K562 (cell line): ENCODE measurements at regions not wholly inside any gene's neighbourhood (a gene's known extent, or its start where the extent isn't known, plus 50 kb on each side); places are given as distances from the start of the nearest gene placed in this dataset.

ENCODE experiments used
- ATAC-seq: fragments of 200-7000 bp; cut with Tn5 transposase; 3 replicates; pipeline ENCODE4 v1.9.1; 2020; ENCODE audit warnings: moderate library complexity
- BruUV-seq: library from RNA; stranded (reverse); fragments of 400-500 nt; replicated peaks from 2 replicates; lab custom pipeline; 2021; lab: Mats Ljungman, UMichigan
- CTCF ChIA-PET: fragments of 300-600 bp; formaldehyde crosslinking; extraction: SDS; loops from one replicate; lab custom pipeline; 2021; ENCODE audit warnings: low intra/inter-chr PET ratio; lab: Yijun Ruan, JAX
- POLR2A ChIA-PET: fragments of 300-600, 350-650 bp; sonication (Branson Sonifier 250); formaldehyde crosslinking; extraction: SDS; loops from one replicate; lab custom pipeline; 2021; ENCODE audit warnings: antibody characterized with exemption, inconsistent platforms; lab: Yijun Ruan, JAX
- DNase-seq, 4 experiments: peaks; one replicate each; pipeline versions ENCODE4 v3.0.0 to v3.0.0-alpha.2; 2011 to 2018; ENCODE audit warnings: low spot score in 3 of 4, mixed read lengths in 3 of 4; ENCODE audit errors: extremely low read depth in 1 of 4
- FAIRE-seq: peaks from 2 replicates; lab custom pipeline; 2011; peaks lifted over from hg19 to GRCh38; lab: Jason Lieb, UNC
- H2AFZ ChIP-seq: 2 replicates; pipeline ENCODE4 v1.6.0; 2011; ENCODE audit warnings: low read depth, low read length, control low read depth, inconsistent platforms
- H3K27ac ChIP-seq: fragments of 200-600 bp; 3 replicates; pipeline ENCODE4 v1.8.0; 2011; ENCODE audit warnings: low read depth, mild to moderate bottlenecking, control low read depth, inconsistent platforms, low read length, moderate library complexity, mixed read lengths; ENCODE audit errors: extremely low read depth
- H3K27me3 ChIP-seq, 2 experiments: fragments of 300-600 bp in 1 of 2; 2 replicates in 1 of 2; 3 replicates in 1 of 2; pipeline versions ENCODE4 v1.6.0 to v1.8.0; 2011; ENCODE audit warnings: inconsistent platforms in 2 of 2, low read length in 2 of 2, mild to moderate bottlenecking in 1 of 2, mixed read lengths in 1 of 2, moderate library complexity in 1 of 2; ENCODE audit not compliant: control insufficient read depth in 2 of 2, insufficient read depth in 2 of 2
- H3K36me3 ChIP-seq: fragments of 300-600 bp; 3 replicates; pipeline ENCODE4 v1.8.0; 2011; ENCODE audit warnings: mild to moderate bottlenecking, low read length, inconsistent platforms; ENCODE audit not compliant: control insufficient read depth, insufficient read depth
- H3K4me1 ChIP-seq, 2 experiments: fragments of 200-600 bp in 1 of 2; replicated peaks in 1 of 2; 2 replicates in 1 of 2; 3 replicates in 1 of 2; pipeline versions ENCODE4 v1.5.1 to v1.8.0; 2011; ENCODE audit warnings: inconsistent platforms in 2 of 2, low read length in 2 of 2, mild to moderate bottlenecking in 1 of 2, mixed read lengths in 1 of 2, moderate library complexity in 1 of 2; ENCODE audit not compliant: control insufficient read depth in 2 of 2, insufficient read depth in 2 of 2
- H3K4me2 ChIP-seq: 2 replicates; pipeline ENCODE4 v1.6.1; 2011; ENCODE audit warnings: low read length, control low read depth, inconsistent platforms, mixed read lengths; ENCODE audit not compliant: insufficient read depth
- H3K4me3 ChIP-seq: fragments of 200-600 bp; sonication (generic), shearing (Covaris generic); 2 replicates; pipeline ENCODE4 v1.5.1; 2016; ENCODE audit warnings: control low read depth, inconsistent platforms
- H3K79me2 ChIP-seq: fragments of 200-600 bp; 3 replicates; pipeline ENCODE4 v1.8.0; 2011; ENCODE audit warnings: low read length, inconsistent platforms; ENCODE audit not compliant: control insufficient read depth, insufficient read depth
- H3K9ac ChIP-seq, 2 experiments: 2 replicates each; pipeline versions ENCODE4 v1.6.0 to v1.6.1; 2011; ENCODE audit warnings: low read depth in 2 of 2, low read length in 2 of 2, control low read depth in 1 of 2, inconsistent platforms in 1 of 2, mild to moderate bottlenecking in 1 of 2, mixed read lengths in 1 of 2; ENCODE audit not compliant: insufficient read depth in 1 of 2
- H3K9me1 ChIP-seq: one replicate; pipeline ENCODE4 v1.6.0; 2011; ENCODE audit warnings: inconsistent platforms, mild to moderate bottlenecking, low read length, moderate library complexity; ENCODE audit not compliant: control insufficient read depth, insufficient read depth
- H3K9me3 ChIP-seq: replicated peaks from 2 replicates; pipeline ENCODE4 v1.5.1; 2011; ENCODE audit warnings: low read depth, low read length, inconsistent platforms; ENCODE audit not compliant: control insufficient read depth, insufficient read depth
- H4K20me1 ChIP-seq: replicated peaks from 2 replicates; pipeline ENCODE4 v1.6.1; 2011; ENCODE audit warnings: low read length, inconsistent platforms, mixed read lengths; ENCODE audit not compliant: control insufficient read depth, insufficient read depth
- CHCHD3 ChIP-seq: fragments of 250-450 bp; sonication (Bioruptor Pico); IDR thresholded peaks from 2 replicates; pipeline ENCODE4 v2.1.2; 2022; ENCODE audit warnings: mild to moderate bottlenecking
- ELK1 ChIP-seq: sonication (generic); formaldehyde crosslinking; IDR thresholded peaks from 2 replicates; pipeline ENCODE4 v1.8.1; 2022; ENCODE audit warnings: missing genetic modification reagents
- HDAC2 ChIP-seq: fragments of 450-650 bp; IDR thresholded peaks from 2 replicates; pipeline ENCODE4 v1.6.1; 2016; ENCODE audit warnings: mild to moderate bottlenecking
- HMG20A ChIP-seq: fragments of 450-650 bp; formaldehyde crosslinking; conservative IDR thresholded peaks from 2 replicates; pipeline ENCODE4 v1.4.0; 2020; ENCODE audit warnings: mild to moderate bottlenecking, mixed read lengths
- HNRNPK ChIP-seq: fragments of 200-400 bp; formaldehyde crosslinking; IDR thresholded peaks from one replicate; pipeline ENCODE4 v1.6.1; 2018; ENCODE audit warnings: mild to moderate bottlenecking, low read depth, low read length; ENCODE audit not compliant: poor library complexity, severe bottlenecking
- JUND ChIP-seq, 2 experiments: IDR thresholded peaks; 2 replicates in 1 of 2; 3 replicates in 1 of 2; pipeline ENCODE4 v1.6.1; 2011; ENCODE audit warnings: borderline replicate concordance in 2 of 2, low read depth in 2 of 2, low read length in 2 of 2, improper control_type of control experiment in 1 of 2, missing biosample characterization in 1 of 2, missing genetic modification characterization in 1 of 2, missing genetic modification reagents in 1 of 2
- MCM7 ChIP-seq, 2 experiments: fragments of 450-650 bp; IDR thresholded peaks; 2 replicates each; pipeline ENCODE4 v1.6.1; 2016 to 2018
- NCOR1 ChIP-seq: fragments of 450-650 bp; IDR thresholded peaks from 2 replicates; pipeline ENCODE4 v1.6.1; 2016; ENCODE audit warnings: mild to moderate bottlenecking, moderate library complexity
- RBM25 ChIP-seq: fragments of 200-400 bp; formaldehyde crosslinking; IDR thresholded peaks from 2 replicates; pipeline ENCODE4 v1.6.1; 2018; ENCODE audit warnings: low read length, low read depth, moderate library complexity; ENCODE audit not compliant: severe bottlenecking
- RFX5 ChIP-seq: IDR thresholded peaks from 2 replicates; pipeline ENCODE4 v1.6.1; 2011; ENCODE audit warnings: low read depth, mild to moderate bottlenecking, improper control_type of control experiment, low read length
- SMARCC2 ChIP-seq: fragments of 450-650 bp; IDR thresholded peaks from 2 replicates; pipeline ENCODE4 v1.6.1; 2017; ENCODE audit warnings: antibody characterized with exemption, moderate library complexity, mild to moderate bottlenecking, low read depth
- SOX6 ChIP-seq: fragments of 450-650 bp; IDR thresholded peaks from 2 replicates; pipeline ENCODE4 v1.6.1; 2014; ENCODE audit warnings: mild to moderate bottlenecking
- SRF ChIP-seq, 2 experiments: fragments of 250-450, 450-650 bp in 1 of 2; sonication (Bioruptor Pico) in 1 of 2; sonication (generic) in 1 of 2; formaldehyde crosslinking; IDR thresholded peaks; 2 replicates each; pipeline versions ENCODE4 v1.5.0 to v1.5.1; 2020 to 2022; ENCODE audit warnings: mild to moderate bottlenecking in 1 of 2, missing genetic modification reagents in 1 of 2
- SRSF1 ChIP-seq: fragments of 200-400 bp; formaldehyde crosslinking; IDR thresholded peaks from 2 replicates; pipeline ENCODE4 v1.6.1; 2017; ENCODE audit warnings: mild to moderate bottlenecking, low read depth, low read length, moderate library complexity
- TCFL5 ChIP-seq: fragments of 250-450 bp; sonication (Bioruptor Pico); conservative IDR thresholded peaks from 2 replicates; pipeline ENCODE4 v1.6.1; 2021; ENCODE audit warnings: mild to moderate bottlenecking, moderate library complexity, matching md5 sums
- YY1 ChIP-seq, 3 experiments: IDR thresholded peaks; 2 replicates each; pipeline ENCODE4 v1.6.1; 2011; ENCODE audit warnings: low read length in 2 of 3, mild to moderate bottlenecking in 2 of 3, moderate library complexity in 2 of 3, borderline replicate concordance in 1 of 3, control low read depth in 1 of 3, low read depth in 1 of 3; ENCODE audit not compliant: insufficient read depth in 3 of 3, insufficient replicate concordance in 2 of 3, control insufficient read depth in 1 of 3, insufficient read length in 1 of 3; ENCODE audit errors: extremely low read depth in 1 of 3
- ZC3H4 ChIP-seq: sonication (generic); formaldehyde crosslinking; IDR thresholded peaks from 2 replicates; pipeline ENCODE4 v1.9.0; 2021; ENCODE audit warnings: missing genetic modification reagents, borderline replicate concordance
- ZKSCAN3 ChIP-seq: fragments of 250-450 bp; sonication (Bioruptor Pico); IDR thresholded peaks from 2 replicates; pipeline ENCODE4 v1.4.0; 2020
- ZNF23 ChIP-seq: fragments of 250-450 bp; sonication (Bioruptor Pico); IDR thresholded peaks from 2 replicates; pipeline ENCODE4 v1.4.0; 2020; ENCODE audit warnings: mild to moderate bottlenecking
- ZNF277 ChIP-seq: fragments of 250-450 bp; sonication (Bioruptor Pico); IDR thresholded peaks from 2 replicates; pipeline ENCODE4 v1.8.0; 2022; ENCODE audit warnings: inconsistent platforms, mild to moderate bottlenecking, moderate library complexity, borderline replicate concordance
- ZNF3 ChIP-seq: fragments of 250-450 bp; sonication (Bioruptor Pico); IDR thresholded peaks from 2 replicates; pipeline ENCODE4 v1.5.0; 2021; ENCODE audit warnings: mild to moderate bottlenecking, moderate library complexity
- ZNF436 ChIP-seq: fragments of 250-450, 450-650 bp; sonication (Bioruptor Pico); formaldehyde crosslinking; IDR thresholded peaks from 2 replicates; pipeline ENCODE4 v1.7.0; 2020; ENCODE audit warnings: mild to moderate bottlenecking
- ZNF551 ChIP-seq: fragments of 250-450 bp; sonication (Bioruptor Pico); IDR thresholded peaks from 2 replicates; pipeline ENCODE4 v1.5.0; 2021; ENCODE audit warnings: mild to moderate bottlenecking, moderate library complexity
- WGBS: fragments of 100-300 bp; shearing (Covaris generic); methylation state at CpG from one replicate; pipeline ENCODE4 v1.1.6; 2016; ENCODE audit warnings: low coverage, mixed read lengths; ENCODE audit not compliant: insufficient coverage; ENCODE audit errors: missing lambda C conversion rate; 5-methylcytosine and 5-hydroxymethylcytosine counted together
- in situ Hi-C: fragments of 300-500 bp; cut with MboI; formaldehyde crosslinking; loops from 4 replicates; pipeline ENCODE4 v1.15.0; 2018; ENCODE audit warnings: inconsistent platforms, mixed read lengths
- intact Hi-C: fragments of 100-400 bp; cut with micrococcal nuclease; formaldehyde crosslinking; loops from 2 replicates; pipeline ENCODE4 v1.14.2; 2022

GRCh38 chr19:13585512-13585911, 79.2 kb upstream of the CACNA1A start:
- no peaks in the 10 kb centered on the region for H3K36me3 ChIP-seq
- BruUV-seq: no TSS peak
- no peak for DNase-seq
- 2% methylated on average over 3 of the region's 3 CpGs for WGBS
- H3K9ac ChIP-seq: no peak overlapping the region
- no peaks in the 10 kb centered on the region; the same call in 1 of the 2 replicates for H4K20me1 ChIP-seq
- H3K4me2 ChIP-seq: no peak overlapping the region
- H3K9me3 ChIP-seq: no peaks in the 10 kb centered on the region
- no peaks in the 10 kb centered on the region for H3K79me2 ChIP-seq
- H3K9me1 ChIP-seq: no peaks in the 10 kb centered on the region
- H3K4me3 ChIP-seq: no peak overlapping the region
- peaks cover 0 to 7% of the 10 kb centered on the region in 2 experiments; a peak in 1 of 5 replicates for H3K4me1 ChIP-seq
- no peak overlapping the region for H2AFZ ChIP-seq
- intact Hi-C loops: loop anchor here (10.0 kb wide), 1 partner anchor 141 kb away; no protein-coding TSS in a partner anchor
- ChIA-PET POLR2A (no interaction called here), CTCF (no interaction called here)
- FAIRE-seq: no peak
- H3K27ac ChIP-seq: no peak overlapping the region
- H3K27me3 ChIP-seq: peaks cover 0 to 4% of the 10 kb centered on the region in 2 experiments; a peak in 1 of 5 replicates
- in situ Hi-C loops: loop anchor here (25.0 kb wide), 1 partner anchor 477 kb away; the partner anchor contains the start of genes MISP3 and PALM3
- ATAC-seq: no peak
- TF ChIP-seq CHCHD3 (CRISPR knock-in tag) (no peak), ZNF436 (peak; percentile 65; the same call in 1 of the 2 replicates), RFX5 (no peak), SMARCC2 (no peak), ZNF3 (CRISPR knock-in tag) (peak; percentile 83), ZNF277 (no peak), RBM25 (peak; percentile 90), ZKSCAN3 (CRISPR knock-in tag) (no peak), SRSF1 (no peak), ZC3H4 (CRISPR knock-in tag) (no peak), TCFL5 (no peak), ELK1 (CRISPR knock-in tag) (no peak), HMG20A (no peak), MCM7 (IDR thresholded peaks at IDR 0.05) (no peak), SRF (CRISPR knock-in tag; IDR thresholded peaks at IDR 0.05) (no peak), HDAC2 (no peak), NCOR1 (no peak), SOX6 (no peak), ZNF23 (no peak), YY1 (IDR thresholded peaks at IDR 0.05; ENCODE audit: borderline replicate concordance in 1 of 3, control insufficient read depth in 1 of 3, extremely low read depth in 1 of 3, insufficient read depth in 3 of 3, insufficient read length in 1 of 3, insufficient replicate concordance in 2 of 3, low read depth in 1 of 3, low read length in 2 of 3) (no peak), ZNF551 (no peak), JUND (IDR thresholded peaks at IDR 0.05; ENCODE audit: borderline replicate concordance, low read depth, low read length) (no peak), JUND (tag; IDR thresholded peaks at IDR 0.05; ENCODE audit: borderline replicate concordance, low read depth, low read length) (no peak), HNRNPK (no peak)
